ENCODE measurements at regions not wholly inside any gene's neighbourhood (a gene's known extent, or its start where the extent isn't known, plus 50 kb on each side); places are given as distances from the start of the nearest gene placed in this dataset.

DNA sequence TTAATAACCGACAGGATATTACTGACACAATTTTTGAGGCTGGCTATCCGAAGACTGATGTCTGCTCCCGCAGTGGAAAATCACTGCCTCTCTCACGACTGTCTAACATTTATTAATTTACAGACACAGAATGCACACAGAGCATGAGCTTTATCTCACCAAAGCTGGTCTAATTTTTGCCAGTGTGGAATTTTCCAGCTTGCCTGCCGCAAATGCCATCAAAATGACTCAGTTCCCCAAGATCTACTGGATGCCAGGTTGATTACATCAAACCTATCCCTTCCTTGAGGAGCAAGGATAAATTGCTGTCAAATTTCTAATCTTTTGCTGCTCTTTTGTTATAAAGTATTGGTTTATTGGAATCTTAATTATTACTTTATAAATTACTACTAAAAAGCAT, 1775.1 kb upstream of the PCDH20 start:
- no peak for DNase-seq
- Histone ChIP-seq H3K9me3 (no peaks in the 10 kb centered on the region), H3K27me3 (no peaks in the 10 kb centered on the region), H3K4me3 (ENCODE audit: low read depth, low read length) (no peak overlapping the region), H3K4me1 (no peaks in the 10 kb centered on the region; the same call in 1 of the 2 replicates), H3K36me3 (no peaks in the 10 kb centered on the region)
- TF ChIP-seq, protein P1, sequence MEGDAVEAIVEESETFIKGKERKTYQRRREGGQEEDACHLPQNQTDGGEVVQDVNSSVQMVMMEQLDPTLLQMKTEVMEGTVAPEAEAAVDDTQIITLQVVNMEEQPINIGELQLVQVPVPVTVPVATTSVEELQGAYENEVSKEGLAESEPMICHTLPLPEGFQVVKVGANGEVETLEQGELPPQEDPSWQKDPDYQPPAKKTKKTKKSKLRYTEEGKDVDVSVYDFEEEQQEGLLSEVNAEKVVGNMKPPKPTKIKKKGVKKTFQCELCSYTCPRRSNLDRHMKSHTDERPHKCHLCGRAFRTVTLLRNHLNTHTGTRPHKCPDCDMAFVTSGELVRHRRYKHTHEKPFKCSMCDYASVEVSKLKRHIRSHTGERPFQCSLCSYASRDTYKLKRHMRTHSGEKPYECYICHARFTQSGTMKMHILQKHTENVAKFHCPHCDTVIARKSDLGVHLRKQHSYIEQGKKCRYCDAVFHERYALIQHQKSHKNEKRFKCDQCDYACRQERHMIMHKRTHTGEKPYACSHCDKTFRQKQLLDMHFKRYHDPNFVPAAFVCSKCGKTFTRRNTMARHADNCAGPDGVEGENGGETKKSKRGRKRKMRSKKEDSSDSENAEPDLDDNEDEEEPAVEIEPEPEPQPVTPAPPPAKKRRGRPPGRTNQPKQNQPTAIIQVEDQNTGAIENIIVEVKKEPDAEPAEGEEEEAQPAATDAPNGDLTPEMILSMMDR (IDR thresholded peaks at IDR 0.05; ENCODE audit: low read depth, low read length): no peak

DNA sequence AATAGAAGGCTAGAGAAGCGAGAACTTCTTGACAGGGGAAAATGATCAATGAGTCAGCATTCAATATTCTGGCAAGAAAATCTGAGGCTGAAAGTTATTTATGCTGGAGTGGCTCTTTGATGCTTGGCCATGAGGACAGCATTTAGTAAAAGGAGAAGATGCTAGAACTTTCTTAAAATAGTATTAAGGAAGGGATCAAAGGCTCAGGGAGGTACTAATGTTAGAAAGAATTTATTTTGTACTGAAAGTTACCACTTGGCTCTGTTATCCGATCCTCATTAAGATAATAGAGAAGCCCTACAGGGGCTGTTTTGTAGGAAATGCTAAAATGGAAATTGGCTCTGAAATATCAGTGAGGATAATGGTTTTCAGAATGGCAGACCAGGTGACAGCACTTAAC, 1774.6 kb upstream of the PCDH20 start:
- Histone ChIP-seq H3K9me3 (no peaks in the 10 kb centered on the region), H3K36me3 (no peaks in the 10 kb centered on the region), H3K4me1 (no peaks in the 10 kb centered on the region; the same call in 1 of the 2 replicates), H3K4me3 (ENCODE audit: low read depth, low read length) (no peak overlapping the region), H3K27me3 (no peaks in the 10 kb centered on the region)
- TF ChIP-seq, protein P1 (IDR thresholded peaks at IDR 0.05; ENCODE audit: low read depth, low read length): no peak
- no peak for DNase-seq

DNA sequence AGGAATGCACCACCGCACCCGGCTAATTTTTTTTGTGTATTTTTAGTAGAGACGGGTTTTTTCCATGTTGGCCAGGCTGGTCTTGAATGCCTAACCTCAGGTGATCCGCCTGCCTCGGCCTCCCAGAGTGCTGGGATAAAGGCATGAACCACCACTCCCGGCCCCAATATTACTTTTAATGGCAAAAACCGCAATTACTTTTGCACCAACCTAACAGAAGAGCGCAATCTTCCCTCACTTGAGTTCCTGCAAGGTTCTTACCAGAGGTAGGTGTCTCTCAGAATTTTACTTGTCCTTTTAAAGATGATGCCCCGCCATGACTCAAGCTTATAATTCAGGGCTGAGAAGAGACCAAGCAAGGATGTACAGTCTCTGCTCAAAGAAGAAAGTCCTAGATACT, 1774.1 kb upstream of the PCDH20 start:
- DNase-seq: no peak
- Histone ChIP-seq H3K36me3 (no peaks in the 10 kb centered on the region), H3K9me3 (no peaks in the 10 kb centered on the region), H3K27me3 (no peaks in the 10 kb centered on the region), H3K4me1 (no peaks in the 10 kb centered on the region; the same call in 1 of the 2 replicates), H3K4me3 (ENCODE audit: low read depth, low read length) (no peak overlapping the region)
- TF ChIP-seq, protein P1 (IDR thresholded peaks at IDR 0.05; ENCODE audit: low read depth, low read length): no peak

DNA sequence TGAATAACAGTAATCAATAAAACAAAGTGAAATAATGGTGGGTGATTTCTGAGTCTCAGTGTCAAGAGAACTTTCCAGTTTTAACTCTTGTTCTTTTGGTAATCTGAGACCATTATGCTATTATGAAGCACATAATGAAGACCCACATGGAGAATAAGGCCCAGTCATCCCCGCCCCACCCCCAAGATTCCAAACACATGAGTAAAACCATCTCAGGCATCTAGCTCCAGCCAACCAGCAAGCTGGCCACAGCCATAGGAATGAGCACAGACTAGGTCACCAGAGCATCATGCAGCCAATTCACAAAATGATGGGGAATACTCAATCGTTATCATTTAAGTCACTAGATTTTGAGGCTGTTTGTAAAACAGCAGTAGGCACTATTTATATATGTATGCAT, 1769.0 kb upstream of the PCDH20 start:
- H3K36me3 ChIP-seq: no peaks in the 10 kb centered on the region
- no peak overlapping the region for H3K4me3 ChIP-seq (ENCODE audit: low read depth, low read length)
- no peaks in the 10 kb centered on the region for H3K4me1 ChIP-seq
- no peak for DNase-seq
- H3K9me3 ChIP-seq: no peaks in the 10 kb centered on the region
- TF ChIP-seq, protein P1 (IDR thresholded peaks at IDR 0.05; ENCODE audit: low read depth, low read length): no peak
- H3K27me3 ChIP-seq: no peaks in the 10 kb centered on the region

DNA sequence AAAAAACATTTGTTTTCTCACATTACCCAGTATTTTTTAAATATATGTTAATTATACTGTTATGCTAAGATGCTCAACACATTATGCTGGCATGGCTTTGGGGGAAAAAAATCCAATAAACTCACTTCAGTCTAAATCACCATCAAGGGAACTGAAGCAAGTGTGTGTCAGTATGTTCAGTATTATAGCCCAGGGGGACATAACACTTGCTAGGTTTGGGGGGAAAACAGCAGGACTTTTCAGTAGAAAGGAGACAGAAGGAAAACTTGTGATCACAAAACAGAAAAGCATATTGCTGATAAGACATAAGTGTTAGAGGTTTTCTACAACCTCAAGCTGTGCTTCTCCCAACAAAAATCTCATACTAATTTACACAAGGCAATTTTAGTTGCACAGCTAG, 1759.9 kb upstream of the PCDH20 start:
- Histone ChIP-seq H3K27me3 (no peaks in the 10 kb centered on the region), H3K9me3 (no peaks in the 10 kb centered on the region), H3K36me3 (no peaks in the 10 kb centered on the region), H3K4me1 (no peaks in the 10 kb centered on the region), H3K4me3 (ENCODE audit: low read depth, low read length) (no peak overlapping the region)
- no peak for DNase-seq
- TF ChIP-seq, protein P1 (IDR thresholded peaks at IDR 0.05; ENCODE audit: low read depth, low read length): no peak

DNA sequence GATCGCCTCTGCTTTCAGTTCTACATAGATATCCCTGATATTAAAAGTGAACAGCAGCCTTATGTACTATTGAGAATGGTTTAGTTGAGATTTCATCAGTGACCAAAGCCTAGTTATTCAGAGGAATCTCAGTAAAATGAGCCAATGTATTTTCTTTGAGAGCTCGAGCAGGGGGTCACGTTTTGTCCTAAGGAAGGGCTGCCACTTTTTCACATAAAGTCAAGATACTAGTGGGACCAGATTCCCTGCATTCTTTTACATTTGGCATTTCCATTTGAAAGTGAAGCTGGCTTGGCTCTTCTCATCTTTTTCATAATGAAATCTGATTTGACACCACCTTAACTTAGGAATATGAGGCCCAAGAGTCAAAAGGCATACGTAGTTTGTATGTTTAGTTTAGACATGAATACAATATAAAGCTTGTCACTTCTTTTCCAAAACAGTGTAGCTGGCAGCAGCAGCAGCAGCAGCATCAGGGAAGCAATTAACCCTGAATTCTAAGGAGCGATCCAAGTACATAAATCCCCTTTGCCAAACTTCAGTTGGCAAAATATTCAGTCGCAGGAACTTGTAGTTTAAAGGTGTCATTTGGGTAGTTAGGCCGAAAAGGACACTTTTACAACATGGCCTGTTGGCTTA, 1752.2 kb upstream of the PCDH20 start:
- Histone ChIP-seq H3K4me1 (no peaks in the 10 kb centered on the region), H3K4me3 (ENCODE audit: low read depth, low read length) (no peak overlapping the region), H3K27me3 (no peaks in the 10 kb centered on the region), H3K9me3 (no peaks in the 10 kb centered on the region), H3K36me3 (no peaks in the 10 kb centered on the region)
- TF ChIP-seq, protein P1 (IDR thresholded peaks at IDR 0.05; ENCODE audit: low read depth, low read length): no peak
- DNase-seq: no peak

Measured in BE2C (cell line).